ENCODE measurements at regions not wholly inside any gene's neighbourhood (a gene's known extent, or its start where the extent isn't known, plus 50 kb on each side); places are given as distances from the start of the nearest gene placed in this dataset.
A peak's percentile ranks its signal among the peaks of the same experiment; 100 is the strongest.
"Not testable (repeated sequence)": the region's sequence is repeated elsewhere in the genome, so short reads cannot be mapped to it uniquely, and the experiment has no call there.

DNA sequence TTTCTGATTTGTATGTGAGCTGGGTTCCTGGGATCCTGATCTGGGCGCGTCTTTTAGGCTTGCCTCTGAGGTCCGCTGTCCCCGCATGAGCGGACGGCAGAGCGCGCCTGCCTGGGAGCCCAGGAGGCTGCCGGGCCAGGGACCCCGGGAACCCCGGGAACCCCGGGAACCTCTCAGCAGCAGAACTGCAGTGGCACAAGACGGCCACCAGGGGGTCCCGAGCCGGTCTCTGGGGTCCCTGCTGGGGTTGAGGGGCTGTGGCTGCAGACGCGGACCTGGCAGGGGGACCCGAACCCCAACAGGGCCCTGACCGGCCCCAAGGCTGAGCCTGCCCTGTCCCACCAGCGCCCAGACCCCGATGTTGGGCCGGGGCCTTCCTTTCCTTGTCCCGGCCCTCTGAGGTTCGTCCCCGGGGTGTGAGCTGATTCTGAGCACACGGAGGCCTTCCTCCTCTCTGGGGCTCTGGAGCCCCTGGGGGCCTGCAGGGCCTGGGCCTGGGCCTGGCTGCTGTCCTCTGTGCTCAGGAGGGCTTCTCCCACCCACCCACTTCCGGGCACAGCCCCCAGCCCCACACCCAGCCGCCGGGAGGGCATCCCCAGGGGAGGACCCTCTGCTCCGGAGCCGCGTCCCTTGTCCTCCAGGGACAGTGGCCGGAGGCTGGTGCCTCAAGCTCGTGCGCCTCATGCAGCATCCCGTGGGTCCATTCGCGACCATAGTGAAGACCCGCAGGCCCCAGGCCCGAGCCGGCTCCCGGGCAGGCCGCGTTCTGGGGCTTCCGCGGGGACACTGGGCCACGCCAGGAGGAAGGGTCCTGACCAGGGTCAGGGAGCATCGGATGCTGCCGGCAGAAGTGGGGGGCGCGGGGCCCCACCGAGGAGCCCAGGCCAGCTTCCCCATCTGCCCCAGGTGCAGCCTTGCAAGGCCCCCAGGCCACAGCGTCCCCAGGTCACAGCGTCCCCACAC, 152.9 kb downstream of the TMEM121 start:
- H3K36me3 ChIP-seq (ENCODE audit: insufficient read depth, low read length); H3K4me3 Mint-ChIP-seq; H3K27ac ChIP-seq (ENCODE audit: low read depth in 1 of 2, low read length in 2 of 2); H3K9me3 Mint-ChIP-seq; H3K27me3 ChIP-seq (ENCODE audit: control insufficient read depth in 1 of 2, insufficient read depth in 2 of 2, low read length in 2 of 2); CTCF ChIA-PET; H3K4me1 Mint-ChIP-seq (ENCODE audit: low read depth); H3K27ac Mint-ChIP-seq; POLR2A ChIA-PET; H3K9me3 ChIP-seq (ENCODE audit: control insufficient read depth in 1 of 2, insufficient read depth in 1 of 2, low read length in 2 of 2); H3K36me3 Mint-ChIP-seq (ENCODE audit: low read depth); H3K4me3 ChIP-seq (ENCODE audit: low read length); ATAC-seq (ENCODE audit: poor library complexity); H3K27me3 Mint-ChIP-seq: not testable (repeated sequence)
- H3K4me1 ChIP-seq (ENCODE audit: insufficient read depth, low read length), result peaks cover 10% of the 10 kb centered on the region
- intact Hi-C loops (cut with DNase I, micrococcal nuclease), result loop anchor here (5.0 to 10.0 kb wide), 4 partner anchors 263 to 383 kb away; no protein-coding TSS in a partner anchor
- TF ChIP-seq, protein P1, sequence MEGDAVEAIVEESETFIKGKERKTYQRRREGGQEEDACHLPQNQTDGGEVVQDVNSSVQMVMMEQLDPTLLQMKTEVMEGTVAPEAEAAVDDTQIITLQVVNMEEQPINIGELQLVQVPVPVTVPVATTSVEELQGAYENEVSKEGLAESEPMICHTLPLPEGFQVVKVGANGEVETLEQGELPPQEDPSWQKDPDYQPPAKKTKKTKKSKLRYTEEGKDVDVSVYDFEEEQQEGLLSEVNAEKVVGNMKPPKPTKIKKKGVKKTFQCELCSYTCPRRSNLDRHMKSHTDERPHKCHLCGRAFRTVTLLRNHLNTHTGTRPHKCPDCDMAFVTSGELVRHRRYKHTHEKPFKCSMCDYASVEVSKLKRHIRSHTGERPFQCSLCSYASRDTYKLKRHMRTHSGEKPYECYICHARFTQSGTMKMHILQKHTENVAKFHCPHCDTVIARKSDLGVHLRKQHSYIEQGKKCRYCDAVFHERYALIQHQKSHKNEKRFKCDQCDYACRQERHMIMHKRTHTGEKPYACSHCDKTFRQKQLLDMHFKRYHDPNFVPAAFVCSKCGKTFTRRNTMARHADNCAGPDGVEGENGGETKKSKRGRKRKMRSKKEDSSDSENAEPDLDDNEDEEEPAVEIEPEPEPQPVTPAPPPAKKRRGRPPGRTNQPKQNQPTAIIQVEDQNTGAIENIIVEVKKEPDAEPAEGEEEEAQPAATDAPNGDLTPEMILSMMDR (IDR thresholded peaks at IDR 0.05), result peak; percentile 34
- DNase-seq, result peak in 1 of 14 experiments; percentile 38

DNA sequence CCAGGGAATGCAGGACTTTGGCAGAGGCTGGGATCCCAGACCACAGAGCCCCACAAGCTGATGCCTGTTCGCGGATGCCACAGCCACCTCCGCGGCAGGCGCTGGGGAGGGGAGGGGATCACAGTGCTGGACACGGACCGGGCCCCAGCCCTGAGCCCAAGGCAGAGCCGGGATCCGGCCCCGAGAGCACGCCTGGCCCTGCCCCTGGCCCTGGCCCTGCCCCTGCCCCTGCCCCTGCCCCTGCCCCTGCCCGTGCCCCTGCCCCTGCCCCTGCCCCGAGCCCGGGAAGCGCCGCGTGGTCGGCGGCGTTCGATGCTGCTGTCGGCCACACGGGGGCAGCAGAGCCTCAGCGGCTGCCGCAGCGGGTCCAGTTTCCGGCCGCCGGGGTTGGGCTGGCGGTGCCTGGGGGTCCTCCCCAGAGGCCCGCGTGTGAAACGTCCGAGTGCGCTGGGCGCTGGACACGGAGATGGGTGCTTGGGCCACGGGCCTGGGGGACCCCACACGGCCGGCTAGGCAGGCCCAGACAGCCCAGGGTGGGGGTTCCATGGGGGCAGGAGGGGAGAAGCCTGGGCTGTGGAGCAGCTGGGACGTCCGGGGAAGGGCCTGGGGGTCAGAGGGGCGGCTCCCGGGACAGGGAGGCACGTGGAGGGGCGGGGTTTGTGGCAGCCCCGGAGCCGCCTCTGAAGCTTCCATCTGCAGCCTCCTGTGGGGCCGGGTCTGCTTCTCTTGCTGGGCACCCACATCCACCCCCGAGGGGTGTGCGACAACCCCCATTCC, 153.8 kb downstream of the TMEM121 start:
- H3K4me1 Mint-ChIP-seq (ENCODE audit: low read depth); H3K27ac Mint-ChIP-seq; CTCF ChIA-PET; H3K36me3 Mint-ChIP-seq (ENCODE audit: low read depth); H3K4me3 ChIP-seq (ENCODE audit: low read length); H3K4me3 Mint-ChIP-seq; H3K27me3 ChIP-seq (ENCODE audit: control insufficient read depth in 1 of 2, insufficient read depth in 2 of 2, low read length in 2 of 2); H3K27me3 Mint-ChIP-seq; H3K36me3 ChIP-seq (ENCODE audit: insufficient read depth, low read length); H3K9me3 Mint-ChIP-seq; POLR2A ChIA-PET; H3K27ac ChIP-seq (ENCODE audit: low read depth in 1 of 2, low read length in 2 of 2); H3K9me3 ChIP-seq (ENCODE audit: control insufficient read depth in 1 of 2, insufficient read depth in 1 of 2, low read length in 2 of 2): not testable (repeated sequence)
- intact Hi-C loops (cut with DNase I, micrococcal nuclease), result loop anchor here (5.0 to 10.0 kb wide), 4 partner anchors 262 to 382 kb away; no protein-coding TSS in a partner anchor
- peaks cover 10% of the 10 kb centered on the region for H3K4me1 ChIP-seq (ENCODE audit: insufficient read depth, low read length)
- DNase-seq, result peak in 9 of 14 experiments; percentile 4 to 51 (median 11)
- ATAC-seq (ENCODE audit: poor library complexity), result peak; percentile 74

DNA sequence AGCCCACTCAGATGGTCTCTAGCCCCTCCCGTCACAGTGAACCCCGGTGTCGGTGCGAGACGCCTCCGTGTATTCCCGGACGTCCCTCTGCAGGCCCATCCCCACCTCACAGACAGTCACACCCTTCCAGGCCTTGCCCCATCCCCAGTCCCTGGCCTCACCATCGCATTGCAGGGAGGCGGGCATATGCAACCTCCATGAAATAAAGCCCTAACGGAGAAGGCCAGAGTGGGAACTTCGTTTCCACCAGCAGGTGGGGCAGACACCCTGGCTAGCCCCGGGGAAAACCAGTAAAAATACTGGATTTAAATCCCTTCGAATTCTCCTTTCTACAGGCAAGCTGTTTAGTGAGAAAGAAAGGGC, 154.3 kb downstream of the TMEM121 start:
- peaks cover 10% of the 10 kb centered on the region for H3K4me1 ChIP-seq (ENCODE audit: insufficient read depth, low read length)
- H3K27me3 Mint-ChIP-seq; ATAC-seq (ENCODE audit: poor library complexity); DNase-seq; H3K36me3 ChIP-seq (ENCODE audit: insufficient read depth, low read length); H3K36me3 Mint-ChIP-seq (ENCODE audit: low read depth); CTCF ChIA-PET; H3K9me3 Mint-ChIP-seq; POLR2A ChIA-PET; H3K9me3 ChIP-seq (ENCODE audit: control insufficient read depth in 1 of 2, insufficient read depth in 1 of 2, low read length in 2 of 2); intact Hi-C loops (cut with DNase I, micrococcal nuclease); H3K4me3 Mint-ChIP-seq; H3K27ac ChIP-seq (ENCODE audit: low read depth in 1 of 2, low read length in 2 of 2); H3K27ac Mint-ChIP-seq; H3K4me3 ChIP-seq (ENCODE audit: low read length); H3K27me3 ChIP-seq (ENCODE audit: control insufficient read depth in 1 of 2, insufficient read depth in 2 of 2, low read length in 2 of 2); H3K4me1 Mint-ChIP-seq (ENCODE audit: low read depth): not testable (repeated sequence)

DNA sequence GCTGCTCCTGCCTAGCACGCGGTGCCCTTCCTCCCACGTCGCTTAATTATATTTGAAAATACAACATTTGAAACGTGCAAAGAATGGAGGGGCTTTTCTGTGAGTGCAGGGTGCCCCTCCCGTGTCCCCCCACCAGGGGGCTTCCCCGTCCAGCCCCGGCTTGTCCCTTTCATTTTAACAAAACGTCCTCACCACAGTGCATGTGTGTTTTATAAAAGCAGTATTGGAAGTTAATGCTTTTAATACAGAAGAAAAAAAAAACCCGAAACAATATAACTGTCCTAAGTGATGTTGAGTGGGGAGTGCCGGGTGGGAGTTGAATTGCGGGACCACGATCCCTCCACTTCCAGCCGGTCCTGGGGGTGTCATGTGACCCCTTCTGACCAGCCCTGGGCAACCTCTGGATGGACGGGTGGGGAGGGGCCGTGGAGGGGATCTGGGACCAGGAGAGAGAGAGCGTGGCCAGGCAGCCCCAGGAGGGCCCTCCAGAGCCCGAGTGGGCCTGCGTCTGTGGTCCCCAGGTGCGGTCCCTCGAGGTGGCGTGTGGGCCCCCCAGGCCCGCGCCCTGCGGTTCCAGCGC, 155.3 kb downstream of the TMEM121 start:
- H3K36me3 Mint-ChIP-seq (ENCODE audit: low read depth); H3K36me3 ChIP-seq (ENCODE audit: insufficient read depth, low read length); H3K27ac ChIP-seq (ENCODE audit: low read depth in 1 of 2, low read length in 2 of 2); CTCF ChIA-PET; DNase-seq; H3K27ac Mint-ChIP-seq; H3K4me3 Mint-ChIP-seq; H3K4me3 ChIP-seq (ENCODE audit: low read length); H3K9me3 ChIP-seq (ENCODE audit: control insufficient read depth in 1 of 2, insufficient read depth in 1 of 2, low read length in 2 of 2); POLR2A ChIA-PET; H3K4me1 Mint-ChIP-seq (ENCODE audit: low read depth); ATAC-seq (ENCODE audit: poor library complexity); H3K27me3 ChIP-seq (ENCODE audit: control insufficient read depth in 1 of 2, insufficient read depth in 2 of 2, low read length in 2 of 2); H3K27me3 Mint-ChIP-seq; H3K9me3 Mint-ChIP-seq: not testable (repeated sequence)
- H3K4me1 ChIP-seq (ENCODE audit: insufficient read depth, low read length), result peaks cover 10% of the 10 kb centered on the region
- intact Hi-C loops (cut with DNase I, micrococcal nuclease), result loop anchor here in 1 of 2 experiments (2.0 kb wide), 1 partner anchor 325 kb away; no protein-coding TSS in a partner anchor

DNA sequence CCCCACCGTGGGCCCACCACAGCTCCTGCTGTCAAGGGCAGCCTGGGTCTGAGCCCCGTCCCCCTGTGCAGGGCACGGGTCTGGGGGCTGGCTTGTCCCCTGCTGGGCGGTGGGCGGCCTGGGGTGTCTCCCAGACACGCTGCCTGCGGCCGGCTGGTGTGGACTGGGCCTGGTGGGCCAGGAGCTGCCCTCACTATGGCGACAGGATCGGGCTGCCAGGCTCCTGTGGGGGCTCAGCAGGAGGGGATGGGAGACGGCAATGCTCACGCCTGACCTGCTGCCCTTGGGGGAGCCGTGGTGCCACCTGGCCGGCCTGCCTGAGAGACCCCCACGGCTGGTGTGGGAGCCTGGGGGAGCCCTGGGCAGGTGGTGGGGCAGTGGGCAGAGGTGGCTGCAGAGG, 156.1 kb downstream of the TMEM121 start:
- H3K4me3 Mint-ChIP-seq; H3K27ac ChIP-seq (ENCODE audit: low read depth in 1 of 2, low read length in 2 of 2); DNase-seq; H3K9me3 Mint-ChIP-seq; H3K27ac Mint-ChIP-seq; CTCF ChIA-PET; H3K27me3 ChIP-seq (ENCODE audit: control insufficient read depth in 1 of 2, insufficient read depth in 2 of 2, low read length in 2 of 2); ATAC-seq (ENCODE audit: poor library complexity); H3K9me3 ChIP-seq (ENCODE audit: control insufficient read depth in 1 of 2, insufficient read depth in 1 of 2, low read length in 2 of 2); POLR2A ChIA-PET; H3K4me1 Mint-ChIP-seq (ENCODE audit: low read depth); H3K27me3 Mint-ChIP-seq; H3K36me3 ChIP-seq (ENCODE audit: insufficient read depth, low read length); H3K4me3 ChIP-seq (ENCODE audit: low read length); H3K36me3 Mint-ChIP-seq (ENCODE audit: low read depth): not testable (repeated sequence)
- H3K4me1 ChIP-seq (ENCODE audit: insufficient read depth, low read length), result peaks cover 10% of the 10 kb centered on the region
- intact Hi-C loops (cut with DNase I, micrococcal nuclease), result loop anchor here in 1 of 2 experiments (2.0 kb wide), 1 partner anchor 324 kb away; no protein-coding TSS in a partner anchor

Measured in CD4-positive, alpha-beta T cell (primary cell).